NCI-H2196 treated with DMSO at 0.1 percent for 48 hours (cell line): ENCODE measurements at regions not wholly inside any gene's neighbourhood (a gene's known extent, or its start where the extent isn't known, plus 50 kb on each side); places are given as distances from the start of the nearest gene placed in this dataset.

ENCODE experiments used
- DNase-seq: peaks from one replicate; lab custom pipeline; 2025; ENCODE audit not compliant: unreplicated experiment; lab: John Stamatoyannopoulos, UW

DNA sequence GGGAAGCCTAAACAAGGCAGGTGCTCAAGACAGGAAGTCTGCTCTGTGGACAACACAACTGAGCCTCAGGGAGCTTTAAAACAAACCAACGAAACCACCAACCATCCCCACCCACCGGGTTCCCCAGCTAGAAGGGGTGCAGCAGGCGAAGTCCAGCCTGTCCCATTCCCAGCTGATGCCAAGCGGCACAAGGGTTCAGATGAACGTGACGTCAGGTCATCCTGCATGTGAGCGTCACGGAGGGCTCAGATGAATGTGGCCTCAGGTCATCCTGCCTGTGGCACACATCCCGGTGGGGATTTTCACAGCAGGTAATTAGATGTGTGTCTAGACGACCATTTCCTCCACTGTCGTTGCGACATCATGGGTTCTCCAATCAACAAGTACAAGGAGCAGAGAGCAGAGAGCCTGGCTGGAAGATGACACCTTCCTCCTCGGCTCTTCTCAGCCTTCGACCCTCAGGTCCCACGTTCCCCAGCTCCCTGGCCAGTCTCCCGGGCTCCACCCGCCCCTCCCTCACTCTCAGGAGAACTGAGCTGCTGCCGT, 246.5 kb downstream of the FOXL1 start:
- DNase-seq: no peak

DNA sequence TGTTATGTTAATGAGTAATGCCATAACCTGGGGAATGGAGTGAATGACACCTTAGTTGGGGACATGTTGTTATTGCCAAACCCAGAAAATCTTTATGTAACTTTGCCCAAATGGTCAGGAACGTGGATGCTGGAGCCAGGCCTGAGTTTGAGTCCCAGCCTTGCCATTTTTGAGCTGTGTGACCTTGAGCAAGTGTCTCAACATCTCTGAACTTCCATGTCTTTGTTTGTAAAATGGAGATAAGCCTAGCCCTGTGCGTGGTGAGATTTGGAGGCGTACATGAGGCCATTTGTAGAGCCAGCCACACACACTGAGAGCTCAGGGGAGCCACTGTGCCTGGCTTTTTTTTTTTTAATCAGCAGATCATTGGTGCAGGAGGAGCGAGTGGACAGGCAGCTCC, 247.3 kb downstream of the FOXL1 start:
- no peak for DNase-seq

DNA sequence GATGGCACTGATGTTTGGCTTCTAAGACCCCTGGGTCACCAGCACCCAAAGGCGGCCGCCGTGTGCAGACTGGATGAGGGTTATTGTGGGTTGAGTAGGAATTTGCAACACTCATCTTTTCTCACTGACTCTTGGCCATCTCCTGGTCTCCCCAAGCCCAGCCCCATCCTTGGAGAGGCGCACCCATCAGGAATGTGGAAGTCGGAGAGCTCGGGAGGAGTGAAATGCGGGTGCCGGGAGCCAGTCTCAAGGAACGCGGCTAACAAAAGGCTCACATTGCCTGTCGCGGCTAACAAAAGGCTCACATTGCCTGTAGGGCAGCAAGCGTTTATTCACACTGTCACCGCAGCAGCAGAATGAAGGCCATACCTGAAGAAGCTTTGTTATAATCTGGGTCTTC, 248.6 kb downstream of the FOXL1 start:
- no peak for DNase-seq

DNA sequence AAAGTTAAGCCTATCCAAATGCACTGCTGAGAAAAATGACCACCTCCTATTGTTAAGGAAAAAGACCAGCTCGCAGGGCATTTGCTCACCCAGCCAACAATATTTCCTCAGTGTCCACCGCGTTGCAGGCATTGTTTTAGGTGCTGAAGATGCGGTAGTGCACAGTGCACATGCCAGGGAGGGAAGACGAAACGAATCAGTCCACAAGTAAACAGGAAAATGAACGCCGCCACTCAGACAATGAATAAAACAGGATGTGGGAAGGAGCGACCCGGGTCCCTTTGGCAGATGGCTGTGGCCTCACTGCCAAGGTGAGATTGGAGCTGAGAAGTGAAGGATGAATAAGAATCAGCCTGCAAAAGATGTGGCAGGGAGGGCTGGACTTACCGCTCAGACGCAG, 249.2 kb downstream of the FOXL1 start:
- no peak for DNase-seq

DNA sequence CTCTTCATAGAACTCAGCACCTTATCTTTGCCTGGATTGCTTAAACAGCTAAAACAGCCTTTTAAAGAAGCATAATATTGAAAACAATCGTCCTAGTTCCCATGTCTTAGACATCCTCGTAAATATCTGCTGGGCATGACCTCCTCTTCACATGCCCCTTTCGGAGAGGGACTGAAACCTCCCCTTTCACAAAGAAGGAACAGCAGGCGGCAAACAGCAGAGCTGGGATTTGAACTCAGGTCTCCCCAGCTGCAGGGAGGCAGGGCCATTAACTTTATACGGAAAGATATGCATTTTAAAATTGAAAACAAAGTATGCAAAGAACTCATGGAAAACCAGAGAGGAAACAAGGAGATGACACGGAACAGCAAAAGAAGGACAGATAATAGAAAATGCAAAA, 249.9 kb downstream of the FOXL1 start:
- no peak for DNase-seq

DNA sequence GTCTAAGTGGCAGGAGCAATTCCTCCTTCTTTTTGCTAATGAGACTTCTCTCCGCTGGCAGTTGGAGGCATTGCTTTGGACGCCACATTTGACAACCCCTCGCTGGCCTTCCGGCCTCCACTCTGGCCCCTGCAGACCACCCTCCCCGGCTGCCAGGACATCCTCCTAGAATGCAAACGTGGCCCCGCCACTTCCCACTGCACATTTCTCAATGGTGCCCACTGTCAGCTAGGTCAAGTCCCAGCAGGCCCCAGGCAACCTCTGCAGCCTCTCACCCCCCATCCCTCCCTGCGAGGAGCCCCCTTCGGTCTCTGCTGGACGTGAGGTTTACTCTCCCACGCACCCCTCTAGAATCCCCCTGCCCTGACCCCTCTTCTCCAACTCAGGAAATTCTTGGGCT, 250.3 kb downstream of the FOXL1 start:
- no peak for DNase-seq

DNA sequence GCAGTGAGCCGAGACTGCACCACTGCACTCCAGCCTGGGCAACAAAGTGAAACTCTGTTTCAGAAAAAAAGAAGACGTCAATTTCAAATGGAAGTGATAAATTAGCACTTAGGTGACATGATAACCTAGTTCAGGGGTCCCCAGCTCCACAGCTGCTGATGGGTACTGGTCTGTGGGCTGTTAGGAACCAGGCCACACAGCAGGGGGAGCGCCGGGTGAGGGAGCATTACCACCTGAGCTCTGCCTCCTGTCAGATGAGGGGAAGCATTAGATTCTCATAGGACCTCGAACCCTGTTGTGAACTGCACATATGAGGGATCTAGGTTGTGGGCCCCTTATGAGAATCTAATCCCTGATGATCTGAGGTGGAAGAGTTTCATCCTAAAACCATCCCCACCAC, 253.0 kb downstream of the FOXL1 start:
- no peak for DNase-seq

DNA sequence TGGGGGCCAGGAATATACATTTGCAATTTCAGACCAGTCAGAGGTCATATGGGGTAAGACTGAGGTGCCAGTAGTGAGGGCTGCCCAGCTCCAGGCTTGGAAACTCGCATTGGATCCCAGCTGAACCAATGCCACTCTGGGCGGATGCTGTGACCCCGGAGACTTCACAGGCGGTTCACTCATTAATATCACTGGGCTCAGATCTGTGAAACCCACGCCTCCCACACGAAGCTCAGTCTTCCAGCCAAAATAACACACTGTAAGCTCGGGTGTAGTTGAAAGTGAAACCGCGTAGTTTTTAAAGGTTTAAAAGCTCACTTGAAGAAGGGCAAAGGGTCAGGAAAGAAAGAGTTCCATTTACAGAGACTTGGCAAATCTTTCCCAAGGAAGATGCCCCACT, 254.8 kb downstream of the FOXL1 start:
- DNase-seq: no peak

DNA sequence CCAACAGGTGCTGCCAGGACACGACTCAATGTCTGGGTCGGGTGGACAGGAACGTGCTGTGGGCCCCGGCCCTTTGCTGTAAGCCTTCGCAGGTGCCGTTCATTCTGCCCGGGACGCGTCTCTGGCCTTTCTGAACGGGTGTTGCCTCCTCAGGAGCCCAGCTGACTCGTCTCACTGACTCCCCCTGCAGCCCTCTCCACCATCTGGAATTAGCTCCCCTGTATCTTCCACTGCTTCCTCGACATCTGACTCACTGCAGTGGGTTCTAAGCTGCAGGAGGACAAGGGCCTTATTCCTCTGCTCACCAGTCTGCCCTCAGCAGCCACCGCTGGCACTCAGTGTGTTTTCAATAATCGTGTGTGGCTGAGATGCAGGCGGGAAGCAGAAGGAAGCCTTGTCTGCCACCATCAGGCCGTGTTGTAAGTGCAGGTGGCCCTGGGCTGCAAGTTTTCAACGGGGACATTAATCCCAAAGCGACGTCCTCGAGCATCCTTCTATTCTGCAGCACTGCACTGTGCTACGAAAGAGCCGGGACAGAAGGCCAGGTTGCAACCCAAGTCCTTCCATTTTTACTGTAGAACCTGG, 256.2 kb downstream of the FOXL1 start:
- no peak for DNase-seq

DNA sequence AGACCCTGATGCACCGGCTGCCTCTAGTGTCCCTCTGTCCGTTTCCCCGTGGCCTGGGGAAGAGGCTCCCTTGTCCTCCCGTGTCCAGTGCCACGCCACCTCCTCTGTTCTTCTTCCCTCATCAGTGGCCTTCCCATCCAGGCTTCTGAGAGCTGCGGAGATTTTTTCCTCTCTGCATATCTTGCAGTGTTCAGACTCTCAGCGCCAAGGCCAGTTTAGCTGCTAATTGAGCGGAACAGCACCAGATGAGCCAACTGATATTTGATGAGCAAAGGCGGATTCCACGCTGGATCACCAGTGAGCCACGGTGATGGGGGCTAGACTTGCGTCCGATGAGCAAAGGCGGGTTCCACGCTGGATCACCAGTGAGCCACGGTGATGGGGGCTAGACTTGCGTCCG, 257.6 kb downstream of the FOXL1 start:
- DNase-seq: no peak

DNA sequence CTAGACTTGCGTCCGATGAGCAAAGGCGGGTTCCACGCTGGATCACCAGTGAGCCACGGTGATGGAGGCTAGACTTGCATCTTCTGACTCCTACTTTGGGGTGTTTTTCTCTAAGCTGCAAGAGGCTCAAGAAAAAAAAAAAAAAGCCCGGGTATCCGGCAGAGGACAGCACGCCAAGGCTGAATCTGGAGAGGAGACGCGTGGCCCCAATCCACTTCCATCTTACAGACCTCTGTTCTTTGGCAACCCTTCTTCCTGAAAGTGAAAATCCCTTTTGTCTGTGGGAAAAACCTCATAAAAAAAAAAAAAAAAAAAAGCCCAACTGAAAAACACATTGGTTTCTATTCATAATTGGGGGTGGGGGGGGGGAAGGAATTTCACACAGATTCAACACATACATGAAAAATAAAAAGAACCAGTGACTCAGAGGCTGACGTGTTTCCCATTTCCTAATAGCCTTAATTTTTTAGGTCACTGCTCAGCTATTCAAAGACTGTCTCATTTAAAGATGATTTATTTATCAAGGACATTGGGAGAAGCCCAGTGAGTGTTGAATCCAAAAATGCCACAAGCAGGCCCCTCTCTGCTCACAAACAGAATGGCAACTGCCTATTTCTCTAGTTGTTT, 258.3 kb downstream of the FOXL1 start:
- no peak for DNase-seq

DNA sequence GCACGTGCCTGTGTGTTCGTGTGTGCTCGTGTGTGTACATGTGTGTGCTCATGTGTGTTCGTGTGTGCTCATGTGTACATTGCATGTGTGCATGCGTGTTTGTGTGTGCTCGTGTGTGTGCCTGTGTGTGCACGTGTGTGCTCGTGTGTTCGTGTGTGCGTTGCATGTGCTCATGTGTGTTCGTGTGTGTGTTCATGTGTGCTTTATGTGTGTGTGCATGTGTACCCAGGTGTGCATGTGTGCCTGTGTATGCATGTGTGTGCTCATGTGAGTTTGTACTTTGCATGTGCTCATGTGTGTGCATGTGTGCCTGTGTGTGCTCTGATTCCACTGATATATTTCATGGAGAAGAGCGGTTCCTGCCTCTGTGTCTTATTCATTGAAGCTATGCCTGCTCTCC, 265.5 kb downstream of the FOXL1 start:
- no peak for DNase-seq

DNA sequence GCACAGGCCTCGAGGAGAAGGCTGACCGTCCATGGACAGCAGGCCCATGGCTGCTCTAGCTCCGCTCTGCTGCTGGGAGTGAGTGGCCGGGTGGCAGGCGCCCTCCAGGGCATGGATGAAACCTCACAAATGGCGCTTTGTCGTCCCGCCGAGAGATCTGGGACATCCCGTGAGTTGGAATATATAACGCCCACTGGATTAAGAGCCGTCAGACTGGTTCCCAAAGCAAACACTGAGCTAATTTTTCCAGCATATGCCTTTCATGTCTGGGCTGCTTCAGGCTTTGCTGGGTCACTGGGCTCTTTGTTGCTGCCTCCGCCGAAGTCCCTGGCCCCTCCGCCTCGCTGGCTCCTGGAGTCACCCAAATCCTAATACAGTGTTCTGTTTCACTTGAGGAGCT, 266.3 kb downstream of the FOXL1 start:
- DNase-seq: no peak

DNA sequence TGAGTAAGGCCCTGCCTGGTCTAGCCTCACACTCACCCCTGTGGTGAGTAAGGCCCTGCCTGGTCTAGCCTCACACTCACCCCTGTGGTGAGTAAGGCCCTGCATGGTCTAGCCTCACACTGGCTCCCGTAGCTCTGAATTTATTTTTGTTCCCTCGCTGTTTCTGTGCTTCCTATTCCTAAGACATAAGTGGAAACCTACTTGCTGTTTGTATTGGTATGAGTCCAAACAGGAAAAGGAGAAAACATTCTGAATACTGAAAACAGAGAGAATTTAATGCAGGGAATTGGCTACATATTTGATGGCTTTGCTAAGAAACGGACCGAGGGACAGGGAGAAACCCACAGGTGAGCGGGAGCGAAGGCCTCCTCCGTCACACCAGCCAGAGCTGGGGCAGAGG, 267.8 kb downstream of the FOXL1 start:
- DNase-seq: no peak

DNA sequence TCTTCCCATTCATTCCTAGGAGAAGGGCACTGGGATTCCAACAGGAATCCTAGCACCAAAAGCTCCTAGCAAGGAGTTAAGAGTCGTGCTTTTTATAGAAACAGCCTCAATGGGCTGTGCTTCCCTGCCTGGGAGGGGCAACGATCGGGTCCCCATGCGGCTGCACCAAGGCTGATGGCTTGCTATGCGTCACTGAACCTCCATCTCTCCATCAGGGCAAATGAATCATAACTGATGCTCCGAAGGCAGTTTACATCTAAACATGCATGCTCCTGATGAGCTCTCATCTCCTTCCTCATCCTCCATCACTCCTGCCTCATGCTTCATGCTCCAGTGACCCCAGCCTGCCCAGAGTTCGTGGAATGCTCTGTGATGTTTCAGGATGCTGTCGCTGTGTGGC, 270.5 kb downstream of the FOXL1 start:
- no peak for DNase-seq

DNA sequence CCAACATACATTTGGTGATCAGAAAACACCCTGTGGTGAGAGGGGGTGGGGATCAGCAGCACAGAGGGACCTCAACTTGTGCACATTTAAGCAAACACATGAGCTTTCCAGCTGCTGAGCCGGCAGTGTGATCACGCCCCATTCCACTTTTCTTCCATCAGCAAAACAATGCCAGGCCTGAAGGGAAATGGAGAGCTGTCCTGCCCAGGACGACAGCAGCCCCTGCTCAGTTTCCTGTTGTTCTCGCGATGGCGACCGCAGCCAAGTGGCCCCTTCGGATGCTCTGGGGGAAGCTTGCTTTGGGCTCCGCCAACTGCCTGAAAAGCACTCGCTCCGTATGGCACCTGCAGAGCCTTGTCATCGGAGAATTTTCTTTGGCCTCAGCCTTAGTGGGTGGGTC, 272.3 kb downstream of the FOXL1 start:
- no peak for DNase-seq

DNA sequence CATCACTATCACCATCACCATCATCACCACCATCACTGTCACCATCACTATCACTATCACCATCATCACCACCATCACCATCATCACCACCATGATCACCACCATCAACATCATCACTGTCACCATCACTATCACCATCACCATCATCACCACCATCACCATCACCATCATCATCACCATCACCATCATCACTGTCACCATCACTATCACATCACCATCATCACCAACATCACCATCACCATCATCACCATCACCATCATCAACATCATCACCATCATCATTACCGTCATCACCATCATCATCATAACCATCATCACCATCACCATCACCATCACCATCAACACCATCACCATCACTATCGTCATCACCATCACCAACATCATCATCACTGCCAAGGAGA, 273.8 kb downstream of the FOXL1 start:
- DNase-seq: no peak

DNA sequence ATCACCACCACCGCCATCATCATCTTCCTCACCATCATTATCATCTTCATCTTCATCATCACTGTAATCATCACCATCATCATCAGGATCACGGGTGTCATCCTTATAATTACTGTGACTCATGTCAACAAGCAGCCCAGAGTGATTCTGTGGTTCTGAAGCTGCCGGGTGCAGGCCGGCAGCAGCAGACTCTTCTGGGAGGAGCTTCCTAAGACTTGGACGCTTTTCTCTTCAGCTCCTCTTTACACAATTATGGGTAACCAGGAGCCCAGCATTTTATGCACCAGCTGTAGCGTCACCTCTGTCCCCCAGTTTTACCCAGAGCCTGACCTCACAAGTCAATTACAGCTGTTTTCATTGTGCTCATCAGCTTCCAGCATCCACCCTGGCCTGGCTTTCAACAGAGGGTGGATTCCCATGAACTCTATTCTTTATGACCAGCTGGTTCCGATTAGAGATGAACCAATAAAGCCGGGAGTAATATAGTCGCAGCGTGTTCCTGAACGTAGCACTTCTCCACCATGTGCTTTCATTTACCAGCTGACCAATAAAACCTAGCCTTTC, 275.8 kb downstream of the FOXL1 start:
- no peak for DNase-seq

DNA sequence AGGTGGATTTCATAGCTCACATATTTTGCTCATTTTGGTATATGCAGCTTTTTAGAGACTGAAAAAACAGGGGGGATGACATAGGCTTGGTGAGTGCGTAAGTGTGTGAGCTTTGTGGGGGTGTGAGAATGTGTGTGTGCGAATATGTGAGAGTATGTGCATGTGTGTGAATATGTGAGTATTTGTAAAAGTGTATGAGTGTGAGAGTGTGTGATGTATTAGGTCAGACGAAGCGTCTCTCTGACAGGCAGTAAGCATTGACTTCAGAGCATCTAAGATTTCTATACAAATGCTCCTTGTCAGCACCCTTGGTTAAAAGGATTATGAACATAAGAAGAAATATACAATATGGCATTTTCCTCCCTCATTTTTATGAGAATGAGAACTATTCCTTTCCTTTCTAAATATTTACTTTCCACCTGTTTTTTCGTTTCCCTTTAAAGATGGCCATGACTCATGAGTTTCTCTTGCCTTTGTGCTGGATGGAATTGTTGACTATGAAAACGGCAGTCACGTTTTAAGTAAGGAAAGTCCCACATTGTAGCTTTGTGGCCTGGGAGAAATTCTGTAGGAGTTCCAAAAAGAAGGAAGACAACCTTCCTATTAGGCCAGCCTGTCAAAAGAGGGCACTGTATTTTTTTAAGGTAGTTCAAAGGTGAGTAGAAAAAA, 276.4 kb downstream of the FOXL1 start:
- DNase-seq: no peak

DNA sequence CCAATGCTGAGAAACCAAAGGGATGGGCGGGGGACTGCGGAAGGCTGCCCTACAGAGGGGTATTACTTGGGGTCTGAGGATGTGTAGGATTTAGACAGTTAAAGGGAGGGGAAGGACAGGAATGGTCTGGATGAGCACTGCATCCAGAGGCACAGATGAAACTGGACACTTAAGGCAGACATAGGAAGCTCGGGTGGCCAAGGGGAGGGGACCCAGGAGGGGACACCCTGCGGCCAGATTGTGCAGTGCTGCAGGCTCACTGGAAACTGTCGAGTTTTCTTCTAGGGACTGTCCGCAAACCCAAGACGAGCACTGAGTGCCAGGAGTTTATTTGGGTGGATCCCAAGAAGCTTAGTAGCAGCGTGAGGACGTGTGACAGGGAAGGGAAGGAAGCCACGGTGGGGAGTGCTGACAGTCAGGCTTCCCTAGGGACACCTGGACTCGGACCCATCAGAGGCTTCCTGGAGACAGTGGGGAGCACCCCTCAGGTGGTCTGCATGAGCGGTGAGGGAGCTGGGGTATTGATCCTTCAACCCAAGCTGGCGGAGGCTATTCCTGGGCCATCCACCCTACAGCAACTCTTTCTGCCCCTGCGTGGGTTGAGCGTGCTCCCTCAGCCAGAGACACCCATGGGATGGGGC, 278.7 kb downstream of the FOXL1 start:
- DNase-seq: no peak

DNA sequence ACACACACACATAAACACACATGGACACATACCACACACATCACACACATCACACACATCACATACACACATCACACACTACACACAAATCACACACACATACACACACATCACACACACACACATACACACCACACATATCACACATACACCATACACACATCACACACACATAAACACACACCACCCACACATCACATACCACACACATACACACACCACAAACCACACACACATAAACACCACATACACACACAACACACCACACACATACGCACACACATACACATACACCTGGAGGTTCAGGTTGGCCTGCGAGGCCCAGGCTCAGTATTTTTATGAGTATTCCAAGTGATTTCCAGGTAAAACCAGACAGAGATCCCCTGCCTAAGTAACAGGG, 279.5 kb downstream of the FOXL1 start:
- DNase-seq: no peak

DNA sequence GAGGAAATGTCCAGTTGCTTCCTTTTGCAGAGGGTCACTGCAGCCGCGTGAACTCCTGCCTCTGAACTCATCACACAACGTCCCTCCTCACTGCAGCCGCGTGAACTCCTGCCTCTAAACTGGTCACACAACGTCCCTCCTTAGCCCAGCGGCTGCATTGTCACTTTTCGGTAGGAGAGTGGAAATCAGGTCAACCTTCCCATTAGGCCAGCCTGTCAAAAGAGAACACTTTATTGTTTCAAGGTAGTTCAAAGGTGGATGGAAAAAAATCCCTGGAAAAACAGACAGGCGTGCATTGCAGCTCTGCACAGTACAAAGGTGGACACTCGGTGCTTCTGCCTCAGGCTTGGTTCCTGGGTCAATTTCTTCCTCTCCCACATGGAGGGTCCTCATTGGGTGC, 280.2 kb downstream of the FOXL1 start:
- no peak for DNase-seq
